ENCODE measurements at regions not wholly inside any gene's neighbourhood (a gene's known extent, or its start where the extent isn't known, plus 50 kb on each side); places are given as distances from the start of the nearest gene placed in this dataset.

DNA sequence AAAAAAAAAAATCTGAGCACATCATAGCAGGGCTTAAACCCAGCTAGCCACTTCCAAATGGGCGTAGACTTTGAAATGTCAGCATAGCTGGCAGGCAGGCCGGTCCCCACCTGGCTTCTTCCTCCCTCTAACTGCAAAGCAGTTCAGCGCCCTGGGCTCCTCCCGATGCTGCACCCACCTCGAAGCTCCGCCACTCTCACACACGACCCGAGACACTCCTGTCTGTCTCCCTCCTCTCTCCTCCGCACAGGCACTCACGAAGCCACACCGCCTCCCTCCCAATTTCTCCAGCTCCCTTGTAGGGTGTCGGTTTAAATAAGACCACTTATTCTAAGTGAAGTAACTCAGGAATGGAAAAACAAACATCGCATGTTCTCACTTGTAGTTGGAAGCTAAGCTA, 301.3 kb downstream of the NPHP4 start:
- no peak for DNase-seq
- H3K4me1 ChIP-seq (ENCODE audit: control extremely low read depth in 1 of 4, control insufficient read depth in 4 of 4, insufficient read depth in 4 of 4, low read length in 3 of 4): no peaks in the 10 kb centered on the region
- no peak overlapping the region for H3K27ac ChIP-seq (ENCODE audit: insufficient read depth in 1 of 2, low read depth in 1 of 2, low read length in 2 of 2, poor library complexity in 1 of 2, severe bottlenecking in 2 of 2)
- ChIA-PET CTCF (no interaction called here), POLR2A (interaction anchor here (0.7 kb wide), 1 partner anchor 40 kb away, joined by 3 read pairs; no protein-coding TSS in a partner anchor)
- 79% methylated on average over 11 of the region's 13 CpGs for WGBS (ENCODE audit: insufficient coverage)
- no peak overlapping the region for H3K4me3 ChIP-seq (ENCODE audit: control insufficient read depth in 1 of 7, extremely low read depth in 1 of 7, insufficient read depth in 4 of 7, low read depth in 2 of 7, low read length in 6 of 7)
- H3K9me3 ChIP-seq (ENCODE audit: control extremely low read depth in 1 of 5, control insufficient read depth in 4 of 5, insufficient read depth in 2 of 5, low read depth in 1 of 5, low read length in 4 of 5): no peaks in the 10 kb centered on the region
- H3K27me3 ChIP-seq (replicated peaks in 2 of 5; ENCODE audit: control insufficient read depth in 4 of 5, insufficient read depth in 5 of 5, low read length in 4 of 5): peaks cover 0 to 19% (median 0%) of the 10 kb centered on the region in 5 experiments
- no peaks in the 10 kb centered on the region for H3K36me3 ChIP-seq (ENCODE audit: control insufficient read depth in 4 of 4, insufficient read depth in 4 of 4, low read length in 3 of 4)

- no peak for DNase-seq
- H3K27me3 ChIP-seq (replicated peaks in 2 of 5; ENCODE audit: control insufficient read depth in 4 of 5, insufficient read depth in 5 of 5, low read length in 4 of 5): peaks cover 0 to 25% (median 0%) of the 10 kb centered on the region in 5 experiments
- H3K4me1 ChIP-seq (ENCODE audit: control extremely low read depth in 1 of 4, control insufficient read depth in 4 of 4, insufficient read depth in 4 of 4, low read length in 3 of 4): peaks cover 0 to 2% (median 0%) of the 10 kb centered on the region in 4 experiments
- no peak overlapping the region for H3K4me3 ChIP-seq (ENCODE audit: control insufficient read depth in 1 of 7, extremely low read depth in 1 of 7, insufficient read depth in 4 of 7, low read depth in 2 of 7, low read length in 6 of 7)
- 88% methylated on average over 3 of the region's 3 CpGs for WGBS (ENCODE audit: insufficient coverage)
- POLR2A ChIA-PET: interaction anchor here (0.7 kb wide), 1 partner anchor 40 kb away, joined by 3 read pairs; no protein-coding TSS in a partner anchor
- H3K9me3 ChIP-seq (ENCODE audit: control extremely low read depth in 1 of 5, control insufficient read depth in 4 of 5, insufficient read depth in 2 of 5, low read depth in 1 of 5, low read length in 4 of 5): no peaks in the 10 kb centered on the region
- no peak overlapping the region for H3K27ac ChIP-seq (ENCODE audit: insufficient read depth in 1 of 2, low read depth in 1 of 2, low read length in 2 of 2, poor library complexity in 1 of 2, severe bottlenecking in 2 of 2)
- CTCF ChIA-PET: no interaction called here
- no peaks in the 10 kb centered on the region for H3K36me3 ChIP-seq (ENCODE audit: control insufficient read depth in 4 of 4, insufficient read depth in 4 of 4, low read length in 3 of 4)
These were observed 301.9 kb downstream of the NPHP4 start for GRCh38 chr1:5690291-5690690.

- ChIA-PET CTCF (no interaction called here), POLR2A (no interaction called here)
- Histone ChIP-seq H3K4me1 (ENCODE audit: control extremely low read depth in 1 of 4, control insufficient read depth in 4 of 4, insufficient read depth in 4 of 4, low read length in 3 of 4) (peaks cover 0 to 6% (median 3%) of the 10 kb centered on the region in 4 experiments), H3K9me3 (ENCODE audit: control extremely low read depth in 1 of 5, control insufficient read depth in 4 of 5, insufficient read depth in 2 of 5, low read depth in 1 of 5, low read length in 4 of 5) (no peaks in the 10 kb centered on the region), H3K27ac (ENCODE audit: insufficient read depth in 1 of 2, low read depth in 1 of 2, low read length in 2 of 2, poor library complexity in 1 of 2, severe bottlenecking in 2 of 2) (no peak overlapping the region), H3K36me3 (ENCODE audit: control insufficient read depth in 4 of 4, insufficient read depth in 4 of 4, low read length in 3 of 4) (no peaks in the 10 kb centered on the region), H3K27me3 (replicated peaks in 2 of 5; ENCODE audit: control insufficient read depth in 4 of 5, insufficient read depth in 5 of 5, low read length in 4 of 5) (peaks cover 0 to 30% (median 0%) of the 10 kb centered on the region in 5 experiments), H3K4me3 (ENCODE audit: control insufficient read depth in 1 of 7, extremely low read depth in 1 of 7, insufficient read depth in 4 of 7, low read depth in 2 of 7, low read length in 6 of 7) (no peak overlapping the region)
- no peak for DNase-seq
- WGBS (ENCODE audit: insufficient coverage): 89% methylated on average over 24 of the region's 28 CpGs
These were observed 303.8 kb downstream of the NPHP4 start for GRCh38 chr1:5688081-5689077.

- Histone ChIP-seq H3K27ac (ENCODE audit: insufficient read depth in 1 of 2, low read depth in 1 of 2, low read length in 2 of 2, poor library complexity in 1 of 2, severe bottlenecking in 2 of 2) (no peak overlapping the region), H3K4me3 (ENCODE audit: control insufficient read depth in 1 of 7, extremely low read depth in 1 of 7, insufficient read depth in 4 of 7, low read depth in 2 of 7, low read length in 6 of 7) (no peak overlapping the region), H3K4me1 (ENCODE audit: control extremely low read depth in 1 of 4, control insufficient read depth in 4 of 4, insufficient read depth in 4 of 4, low read length in 3 of 4) (peaks cover 0 to 8% (median 3%) of the 10 kb centered on the region in 4 experiments), H3K36me3 (ENCODE audit: control insufficient read depth in 4 of 4, insufficient read depth in 4 of 4, low read length in 3 of 4) (no peaks in the 10 kb centered on the region), H3K27me3 (replicated peaks in 2 of 5; ENCODE audit: control insufficient read depth in 4 of 5, insufficient read depth in 5 of 5, low read length in 4 of 5) (peaks cover 0 to 26% (median 0%) of the 10 kb centered on the region in 5 experiments), H3K9me3 (ENCODE audit: control extremely low read depth in 1 of 5, control insufficient read depth in 4 of 5, insufficient read depth in 2 of 5, low read depth in 1 of 5, low read length in 4 of 5) (no peaks in the 10 kb centered on the region)
- POLR2A ChIA-PET: no interaction called here
- CTCF ChIA-PET: no interaction called here
- 97% methylated on average over 11 of the region's 12 CpGs for WGBS (ENCODE audit: insufficient coverage)
- DNase-seq: no peak
These were observed 305.1 kb downstream of the NPHP4 start for GRCh38 chr1:5686925-5687706.

GRCh38 chr1:5686195-5686594, 306.0 kb downstream of the NPHP4 start:
- Histone ChIP-seq H3K9me3 (ENCODE audit: control extremely low read depth in 1 of 5, control insufficient read depth in 4 of 5, insufficient read depth in 2 of 5, low read depth in 1 of 5, low read length in 4 of 5) (no peaks in the 10 kb centered on the region), H3K36me3 (ENCODE audit: control insufficient read depth in 4 of 4, insufficient read depth in 4 of 4, low read length in 3 of 4) (no peaks in the 10 kb centered on the region), H3K27me3 (replicated peaks in 2 of 5; ENCODE audit: control insufficient read depth in 4 of 5, insufficient read depth in 5 of 5, low read length in 4 of 5) (peaks cover 0 to 28% (median 0%) of the 10 kb centered on the region in 5 experiments), H3K27ac (ENCODE audit: insufficient read depth in 1 of 2, low read depth in 1 of 2, low read length in 2 of 2, poor library complexity in 1 of 2, severe bottlenecking in 2 of 2) (no peak overlapping the region), H3K4me3 (ENCODE audit: control insufficient read depth in 1 of 7, extremely low read depth in 1 of 7, insufficient read depth in 4 of 7, low read depth in 2 of 7, low read length in 6 of 7) (no peak overlapping the region), H3K4me1 (ENCODE audit: control extremely low read depth in 1 of 4, control insufficient read depth in 4 of 4, insufficient read depth in 4 of 4, low read length in 3 of 4) (peaks cover 0 to 8% (median 3%) of the 10 kb centered on the region in 4 experiments)
- WGBS (ENCODE audit: insufficient coverage): 80% methylated on average over 1 of the region's 1 CpG
- CTCF ChIA-PET: no interaction called here
- DNase-seq: no peak
- POLR2A ChIA-PET: no interaction called here

DNA sequence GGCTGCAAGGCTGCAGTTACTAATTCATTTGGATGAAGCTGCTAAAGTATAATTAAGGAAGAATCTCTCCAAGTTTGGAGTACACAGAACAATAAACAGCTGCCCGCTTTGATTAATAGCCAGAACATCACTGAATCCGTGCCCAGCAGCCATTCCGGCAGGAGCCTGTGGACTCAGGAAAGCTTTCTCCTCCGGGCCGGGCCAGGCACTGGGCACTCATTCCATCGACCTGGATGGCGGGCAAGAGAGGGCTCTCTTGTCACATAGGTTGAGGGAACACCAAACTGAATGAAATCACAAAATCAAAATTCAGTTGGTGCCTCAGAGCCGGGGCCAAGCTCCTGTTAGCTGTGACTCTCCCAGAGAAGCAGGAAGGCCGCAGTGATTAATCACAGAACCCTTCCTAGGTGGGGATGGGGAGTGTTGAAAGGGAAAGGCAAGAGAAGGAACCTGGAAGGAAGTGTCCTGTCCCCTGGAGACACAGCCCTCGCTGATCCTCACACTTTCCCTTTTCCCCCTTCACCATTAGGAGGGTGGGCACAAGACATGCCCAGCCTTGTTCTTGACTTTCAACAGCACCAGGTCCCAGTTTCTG, 306.7 kb downstream of the NPHP4 start:
- CTCF ChIA-PET: no interaction called here
- Histone ChIP-seq H3K4me1 (ENCODE audit: control extremely low read depth in 1 of 4, control insufficient read depth in 4 of 4, insufficient read depth in 4 of 4, low read length in 3 of 4) (peaks cover 0 to 8% (median 3%) of the 10 kb centered on the region in 4 experiments), H3K27me3 (replicated peaks in 2 of 5; ENCODE audit: control insufficient read depth in 4 of 5, insufficient read depth in 5 of 5, low read length in 4 of 5) (peaks cover 0 to 24% (median 0%) of the 10 kb centered on the region in 5 experiments), H3K4me3 (ENCODE audit: control insufficient read depth in 1 of 7, extremely low read depth in 1 of 7, insufficient read depth in 4 of 7, low read depth in 2 of 7, low read length in 6 of 7) (no peak overlapping the region), H3K36me3 (ENCODE audit: control insufficient read depth in 4 of 4, insufficient read depth in 4 of 4, low read length in 3 of 4) (no peaks in the 10 kb centered on the region), H3K9me3 (ENCODE audit: control extremely low read depth in 1 of 5, control insufficient read depth in 4 of 5, insufficient read depth in 2 of 5, low read depth in 1 of 5, low read length in 4 of 5) (no peaks in the 10 kb centered on the region), H3K27ac (ENCODE audit: insufficient read depth in 1 of 2, low read depth in 1 of 2, low read length in 2 of 2, poor library complexity in 1 of 2, severe bottlenecking in 2 of 2) (no peak overlapping the region)
- 89% methylated on average over 8 of the region's 10 CpGs for WGBS (ENCODE audit: insufficient coverage)
- no peak for DNase-seq
- POLR2A ChIA-PET: no interaction called here
